ENCODE measurements at regions not wholly inside any gene's neighbourhood (a gene's known extent, or its start where the extent isn't known, plus 50 kb on each side); places are given as distances from the start of the nearest gene placed in this dataset.

DNA sequence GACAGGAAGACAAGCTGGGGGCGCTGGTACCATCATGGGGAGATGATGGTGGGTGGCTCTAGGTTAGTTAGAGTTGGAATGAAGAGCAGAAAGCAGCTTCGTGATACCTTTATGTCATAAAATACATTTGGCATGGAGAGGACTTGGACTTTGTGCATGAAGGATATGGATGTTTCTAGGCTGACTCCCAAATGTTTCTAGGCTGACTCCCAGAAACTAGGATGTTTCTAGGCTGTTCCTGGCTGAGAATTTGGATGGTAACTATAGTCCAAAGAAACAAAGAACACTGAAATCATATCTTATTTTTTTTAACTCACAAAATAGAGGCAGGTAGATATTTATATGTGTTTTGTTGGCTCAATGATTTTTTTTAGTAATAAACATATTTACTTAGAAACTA, 89.4 kb upstream of the VPREB1 start:
- TF ChIP-seq, protein P1, sequence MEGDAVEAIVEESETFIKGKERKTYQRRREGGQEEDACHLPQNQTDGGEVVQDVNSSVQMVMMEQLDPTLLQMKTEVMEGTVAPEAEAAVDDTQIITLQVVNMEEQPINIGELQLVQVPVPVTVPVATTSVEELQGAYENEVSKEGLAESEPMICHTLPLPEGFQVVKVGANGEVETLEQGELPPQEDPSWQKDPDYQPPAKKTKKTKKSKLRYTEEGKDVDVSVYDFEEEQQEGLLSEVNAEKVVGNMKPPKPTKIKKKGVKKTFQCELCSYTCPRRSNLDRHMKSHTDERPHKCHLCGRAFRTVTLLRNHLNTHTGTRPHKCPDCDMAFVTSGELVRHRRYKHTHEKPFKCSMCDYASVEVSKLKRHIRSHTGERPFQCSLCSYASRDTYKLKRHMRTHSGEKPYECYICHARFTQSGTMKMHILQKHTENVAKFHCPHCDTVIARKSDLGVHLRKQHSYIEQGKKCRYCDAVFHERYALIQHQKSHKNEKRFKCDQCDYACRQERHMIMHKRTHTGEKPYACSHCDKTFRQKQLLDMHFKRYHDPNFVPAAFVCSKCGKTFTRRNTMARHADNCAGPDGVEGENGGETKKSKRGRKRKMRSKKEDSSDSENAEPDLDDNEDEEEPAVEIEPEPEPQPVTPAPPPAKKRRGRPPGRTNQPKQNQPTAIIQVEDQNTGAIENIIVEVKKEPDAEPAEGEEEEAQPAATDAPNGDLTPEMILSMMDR (IDR thresholded peaks at IDR 0.05), result no peak
- no peak for TF ChIP-seq POLR2A (IDR thresholded peaks at IDR 0.05)

Measured in right lobe of liver (tissue), 4 donors.